Mammary epithelial cell (primary cell): ENCODE measurements at regions not wholly inside any gene's neighbourhood (a gene's known extent, or its start where the extent isn't known, plus 50 kb on each side); places are given as distances from the start of the nearest gene placed in this dataset.

Source experiments
- EZH2 ChIP-seq: IDR thresholded peaks from 2 replicates; pipeline ENCODE4 v1.6.1; 2012; ENCODE audit warnings: low read length, inconsistent platforms, borderline replicate concordance
- TF ChIP-seq, protein P1 (sequence below), 2 donors: IDR thresholded peaks in 1 of 2; conservative IDR thresholded peaks in 1 of 2; 2 replicates each; pipeline ENCODE4 v1.5.1; 2011 to 2012; ENCODE audit warnings: inconsistent platforms in 2 of 2, low read length in 2 of 2, mild to moderate bottlenecking in 2 of 2, control low read depth in 1 of 2, low read depth in 1 of 2; ENCODE audit not compliant: insufficient read depth in 1 of 2; ENCODE audit errors: extremely low read depth in 1 of 2

DNA sequence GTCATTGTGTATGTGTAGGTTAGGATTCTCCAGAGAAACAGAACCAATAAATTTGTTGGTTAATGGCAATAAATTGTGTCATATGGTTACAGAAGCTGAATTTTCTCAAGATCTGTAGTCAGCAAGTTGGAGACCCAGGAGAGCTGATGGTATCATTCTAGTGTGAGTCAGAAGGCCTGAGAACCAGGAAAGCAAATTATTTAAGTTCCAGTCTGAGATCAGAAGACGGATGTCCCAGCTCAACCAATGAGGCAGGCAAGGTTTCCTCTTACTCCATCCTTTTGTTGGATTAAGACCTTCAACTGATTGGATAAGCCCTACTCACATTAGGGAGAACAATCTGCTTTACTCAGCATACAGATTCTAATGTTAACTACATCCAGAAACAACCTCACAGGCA lies 656.3 kb downstream of the ANXA1 start:
- TF ChIP-seq, protein P1, sequence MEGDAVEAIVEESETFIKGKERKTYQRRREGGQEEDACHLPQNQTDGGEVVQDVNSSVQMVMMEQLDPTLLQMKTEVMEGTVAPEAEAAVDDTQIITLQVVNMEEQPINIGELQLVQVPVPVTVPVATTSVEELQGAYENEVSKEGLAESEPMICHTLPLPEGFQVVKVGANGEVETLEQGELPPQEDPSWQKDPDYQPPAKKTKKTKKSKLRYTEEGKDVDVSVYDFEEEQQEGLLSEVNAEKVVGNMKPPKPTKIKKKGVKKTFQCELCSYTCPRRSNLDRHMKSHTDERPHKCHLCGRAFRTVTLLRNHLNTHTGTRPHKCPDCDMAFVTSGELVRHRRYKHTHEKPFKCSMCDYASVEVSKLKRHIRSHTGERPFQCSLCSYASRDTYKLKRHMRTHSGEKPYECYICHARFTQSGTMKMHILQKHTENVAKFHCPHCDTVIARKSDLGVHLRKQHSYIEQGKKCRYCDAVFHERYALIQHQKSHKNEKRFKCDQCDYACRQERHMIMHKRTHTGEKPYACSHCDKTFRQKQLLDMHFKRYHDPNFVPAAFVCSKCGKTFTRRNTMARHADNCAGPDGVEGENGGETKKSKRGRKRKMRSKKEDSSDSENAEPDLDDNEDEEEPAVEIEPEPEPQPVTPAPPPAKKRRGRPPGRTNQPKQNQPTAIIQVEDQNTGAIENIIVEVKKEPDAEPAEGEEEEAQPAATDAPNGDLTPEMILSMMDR (conservative IDR thresholded peaks at IDR 0.05 in 1 of 2, IDR thresholded peaks at IDR 0.05 in 1 of 2; ENCODE audit: extremely low read depth in 1 of 2, insufficient read depth in 1 of 2, low read depth in 1 of 2, low read length in 2 of 2): no peak
- TF ChIP-seq EZH2: no peak
